ENCODE measurements at regions not wholly inside any gene's neighbourhood (a gene's known extent, or its start where the extent isn't known, plus 50 kb on each side); places are given as distances from the start of the nearest gene placed in this dataset.

DNA sequence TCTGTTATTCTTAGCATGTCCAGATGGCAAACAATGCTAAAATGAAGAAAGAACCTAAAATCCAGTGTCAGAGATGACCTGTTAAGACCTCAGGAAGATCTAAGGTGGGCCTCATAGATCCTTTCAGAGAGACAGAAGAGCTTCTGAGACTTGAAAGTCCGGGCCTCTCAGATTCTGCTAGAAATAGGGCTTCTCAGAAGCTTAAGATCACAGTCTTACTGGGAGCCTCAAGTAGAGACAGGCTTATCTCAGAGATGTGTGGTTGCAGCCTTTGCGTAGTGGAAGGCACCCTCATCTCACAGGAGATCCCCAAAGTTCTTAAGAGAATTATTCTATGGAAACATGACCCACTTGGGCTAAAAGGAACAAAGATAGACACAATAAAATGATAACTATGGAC, 642.8 kb downstream of the TNS3 start:
- Histone ChIP-seq H3K9me3 (ENCODE audit: control insufficient read depth in 4 of 4, low read length in 3 of 4) (no peaks in the 10 kb centered on the region), H3K4me3 (ENCODE audit: low read depth in 1 of 3, low read length in 3 of 3) (no peak overlapping the region), H3K36me3 (ENCODE audit: control insufficient read depth in 4 of 4, insufficient read depth in 3 of 4, low read depth in 1 of 4, low read length in 3 of 4) (no peaks in the 10 kb centered on the region), H3K27ac (ENCODE audit: low read depth in 1 of 2, low read length in 2 of 2) (no peak overlapping the region), H3K27me3 (ENCODE audit: control insufficient read depth in 4 of 4, insufficient read depth in 4 of 4, low read length in 3 of 4) (no peaks in the 10 kb centered on the region), H3K9ac (ENCODE audit: low read depth in 1 of 2, low read length in 2 of 2) (no peak overlapping the region), H3K4me1 (ENCODE audit: control insufficient read depth in 4 of 4, insufficient read depth in 4 of 4, low read length in 3 of 4) (peaks cover 0 to 2% (median under 1%) of the 10 kb centered on the region in 4 donors)
- TF ChIP-seq RAD21 (IDR thresholded peaks at IDR 0.05) = no peak
- TF ChIP-seq TAF1 (conservative IDR thresholded peaks at IDR 0.05) = no peak
- no peak for TF ChIP-seq SP1 (IDR thresholded peaks at IDR 0.05)
- TF ChIP-seq FOXA2 (IDR thresholded peaks at IDR 0.05) = no peak
- TF ChIP-seq NR2F2 (IDR thresholded peaks at IDR 0.05) = no peak
- TF ChIP-seq JUND (IDR thresholded peaks at IDR 0.05) = no peak
- TF ChIP-seq, protein P1, sequence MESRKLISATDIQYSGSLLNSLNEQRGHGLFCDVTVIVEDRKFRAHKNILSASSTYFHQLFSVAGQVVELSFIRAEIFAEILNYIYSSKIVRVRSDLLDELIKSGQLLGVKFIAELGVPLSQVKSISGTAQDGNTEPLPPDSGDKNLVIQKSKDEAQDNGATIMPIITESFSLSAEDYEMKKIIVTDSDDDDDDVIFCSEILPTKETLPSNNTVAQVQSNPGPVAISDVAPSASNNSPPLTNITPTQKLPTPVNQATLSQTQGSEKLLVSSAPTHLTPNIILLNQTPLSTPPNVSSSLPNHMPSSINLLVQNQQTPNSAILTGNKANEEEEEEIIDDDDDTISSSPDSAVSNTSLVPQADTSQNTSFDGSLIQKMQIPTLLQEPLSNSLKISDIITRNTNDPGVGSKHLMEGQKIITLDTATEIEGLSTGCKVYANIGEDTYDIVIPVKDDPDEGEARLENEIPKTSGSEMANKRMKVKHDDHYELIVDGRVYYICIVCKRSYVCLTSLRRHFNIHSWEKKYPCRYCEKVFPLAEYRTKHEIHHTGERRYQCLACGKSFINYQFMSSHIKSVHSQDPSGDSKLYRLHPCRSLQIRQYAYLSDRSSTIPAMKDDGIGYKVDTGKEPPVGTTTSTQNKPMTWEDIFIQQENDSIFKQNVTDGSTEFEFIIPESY (IDR thresholded peaks at IDR 0.05) = no peak
- TF ChIP-seq YY1 (IDR thresholded peaks at IDR 0.05) = no peak
- no peak for TF ChIP-seq HNF4G (IDR thresholded peaks at IDR 0.05)
- no peak for TF ChIP-seq GABPA (IDR thresholded peaks at IDR 0.05 in 1 of 2, conservative IDR thresholded peaks at IDR 0.05 in 1 of 2)
- WGBS = 92% methylated on average over 2 of the region's 2 CpGs
- DNase-seq (ENCODE audit: low spot score) = no peak

DNA sequence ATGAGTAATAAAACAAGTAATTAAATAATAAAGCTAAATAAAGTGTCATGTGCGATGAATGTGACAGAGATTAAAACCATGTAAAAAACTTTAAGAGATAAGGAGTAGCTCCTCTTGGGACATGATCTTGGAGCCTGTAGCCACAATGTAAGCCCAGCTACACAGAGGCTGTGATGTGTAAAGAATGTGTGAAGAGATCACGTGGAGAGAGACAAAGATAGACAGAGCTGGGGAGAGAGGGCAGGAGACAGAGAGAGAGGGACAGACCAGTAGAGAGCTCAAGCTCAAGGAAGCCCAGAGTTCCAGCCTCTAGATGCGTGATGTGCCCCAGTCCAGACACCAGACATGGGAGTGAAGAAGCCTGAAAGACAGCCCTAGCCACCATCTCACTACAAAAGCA, 644.1 kb downstream of the TNS3 start:
- TF ChIP-seq FOXA1 (IDR thresholded peaks at IDR 0.05) = no peak
- TF ChIP-seq, protein P2, sequence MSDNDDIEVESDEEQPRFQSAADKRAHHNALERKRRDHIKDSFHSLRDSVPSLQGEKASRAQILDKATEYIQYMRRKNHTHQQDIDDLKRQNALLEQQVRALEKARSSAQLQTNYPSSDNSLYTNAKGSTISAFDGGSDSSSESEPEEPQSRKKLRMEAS (IDR thresholded peaks at IDR 0.05) = no peak
- no peak for DNase-seq (ENCODE audit: low spot score)
- Histone ChIP-seq H3K36me3 (ENCODE audit: control insufficient read depth in 4 of 4, insufficient read depth in 3 of 4, low read depth in 1 of 4, low read length in 3 of 4) (no peaks in the 10 kb centered on the region), H3K27me3 (ENCODE audit: control insufficient read depth in 4 of 4, insufficient read depth in 4 of 4, low read length in 3 of 4) (no peaks in the 10 kb centered on the region), H3K4me1 (ENCODE audit: control insufficient read depth in 4 of 4, insufficient read depth in 4 of 4, low read length in 3 of 4) (peaks cover 0 to 9% (median 3%) of the 10 kb centered on the region in 4 donors), H3K9me3 (ENCODE audit: control insufficient read depth in 4 of 4, low read length in 3 of 4) (no peaks in the 10 kb centered on the region), H3K27ac (ENCODE audit: low read depth in 1 of 2, low read length in 2 of 2) (no peak overlapping the region), H3K9ac (ENCODE audit: low read depth in 1 of 2, low read length in 2 of 2) (no peak overlapping the region), H3K4me3 (ENCODE audit: low read depth in 1 of 3, low read length in 3 of 3) (no peak overlapping the region)
- WGBS = 83% methylated on average over 3 of the region's 3 CpGs

DNA sequence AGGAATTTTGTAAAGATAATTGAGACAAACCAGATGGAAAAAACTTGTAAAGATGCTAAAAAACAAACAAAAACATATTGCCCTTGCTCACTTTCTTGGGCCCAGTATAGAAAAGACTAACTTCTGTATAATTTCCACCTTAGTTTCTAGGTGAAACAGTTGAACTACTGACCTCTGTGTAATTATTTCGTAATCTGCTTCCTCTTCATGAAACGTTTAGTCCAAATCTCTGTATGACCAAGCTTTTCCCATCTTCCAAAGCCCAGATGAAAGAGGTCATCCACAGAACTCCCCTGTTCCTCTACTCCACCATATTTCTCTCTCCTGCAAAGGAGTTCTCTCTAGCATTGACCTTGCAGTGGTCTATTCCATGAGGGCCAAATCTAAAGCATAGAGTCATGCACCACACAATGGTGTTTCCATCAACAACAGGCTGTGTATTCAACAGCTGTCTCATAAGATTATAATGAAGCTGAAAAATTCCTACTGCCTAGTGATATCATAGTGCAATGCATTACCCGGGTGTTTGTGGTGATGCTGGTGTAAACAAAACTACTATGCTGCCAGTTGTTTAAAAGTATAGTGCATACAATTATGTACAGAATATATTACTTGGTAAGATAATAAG, 647.6 kb downstream of the TNS3 start:
- no peak for DNase-seq (ENCODE audit: low spot score)
- H3K27ac ChIP-seq (ENCODE audit: low read depth in 1 of 2, low read length in 2 of 2) = no peak overlapping the region
- no peaks in the 10 kb centered on the region for H3K36me3 ChIP-seq (ENCODE audit: control insufficient read depth in 4 of 4, insufficient read depth in 3 of 4, low read depth in 1 of 4, low read length in 3 of 4)
- no peaks in the 10 kb centered on the region for H3K9me3 ChIP-seq (ENCODE audit: control insufficient read depth in 4 of 4, low read length in 3 of 4)
- no peak overlapping the region for H3K9ac ChIP-seq (ENCODE audit: low read depth in 1 of 2, low read length in 2 of 2)
- H3K27me3 ChIP-seq (ENCODE audit: control insufficient read depth in 4 of 4, insufficient read depth in 4 of 4, low read length in 3 of 4) = no peaks in the 10 kb centered on the region
- no peak overlapping the region for H3K4me3 ChIP-seq (ENCODE audit: low read depth in 1 of 3, low read length in 3 of 3)
- H3K4me1 ChIP-seq (ENCODE audit: control insufficient read depth in 4 of 4, insufficient read depth in 4 of 4, low read length in 3 of 4) = peaks cover 1 to 17% (median 9%) of the 10 kb centered on the region in 4 donors
- WGBS = 41% methylated on average over 3 of the region's 3 CpGs
- peak; percentile 44 to 58 for TF ChIP-seq HNF4A (conservative IDR thresholded peaks at IDR 0.05)
- TF ChIP-seq SP1 (IDR thresholded peaks at IDR 0.05) = no peak
- TF ChIP-seq GABPA (IDR thresholded peaks at IDR 0.05 in 1 of 2, conservative IDR thresholded peaks at IDR 0.05 in 1 of 2) = no peak
- peak; percentile 3 to 8 for TF ChIP-seq RAD21 (IDR thresholded peaks at IDR 0.05)
- TF ChIP-seq YY1 (IDR thresholded peaks at IDR 0.05) = peak; percentile 68
- TF ChIP-seq JUND (IDR thresholded peaks at IDR 0.05) = peak in 1 of 2 donors; percentile 82
- TF ChIP-seq HNF4G (IDR thresholded peaks at IDR 0.05) = no peak
- TF ChIP-seq, protein P3, sequence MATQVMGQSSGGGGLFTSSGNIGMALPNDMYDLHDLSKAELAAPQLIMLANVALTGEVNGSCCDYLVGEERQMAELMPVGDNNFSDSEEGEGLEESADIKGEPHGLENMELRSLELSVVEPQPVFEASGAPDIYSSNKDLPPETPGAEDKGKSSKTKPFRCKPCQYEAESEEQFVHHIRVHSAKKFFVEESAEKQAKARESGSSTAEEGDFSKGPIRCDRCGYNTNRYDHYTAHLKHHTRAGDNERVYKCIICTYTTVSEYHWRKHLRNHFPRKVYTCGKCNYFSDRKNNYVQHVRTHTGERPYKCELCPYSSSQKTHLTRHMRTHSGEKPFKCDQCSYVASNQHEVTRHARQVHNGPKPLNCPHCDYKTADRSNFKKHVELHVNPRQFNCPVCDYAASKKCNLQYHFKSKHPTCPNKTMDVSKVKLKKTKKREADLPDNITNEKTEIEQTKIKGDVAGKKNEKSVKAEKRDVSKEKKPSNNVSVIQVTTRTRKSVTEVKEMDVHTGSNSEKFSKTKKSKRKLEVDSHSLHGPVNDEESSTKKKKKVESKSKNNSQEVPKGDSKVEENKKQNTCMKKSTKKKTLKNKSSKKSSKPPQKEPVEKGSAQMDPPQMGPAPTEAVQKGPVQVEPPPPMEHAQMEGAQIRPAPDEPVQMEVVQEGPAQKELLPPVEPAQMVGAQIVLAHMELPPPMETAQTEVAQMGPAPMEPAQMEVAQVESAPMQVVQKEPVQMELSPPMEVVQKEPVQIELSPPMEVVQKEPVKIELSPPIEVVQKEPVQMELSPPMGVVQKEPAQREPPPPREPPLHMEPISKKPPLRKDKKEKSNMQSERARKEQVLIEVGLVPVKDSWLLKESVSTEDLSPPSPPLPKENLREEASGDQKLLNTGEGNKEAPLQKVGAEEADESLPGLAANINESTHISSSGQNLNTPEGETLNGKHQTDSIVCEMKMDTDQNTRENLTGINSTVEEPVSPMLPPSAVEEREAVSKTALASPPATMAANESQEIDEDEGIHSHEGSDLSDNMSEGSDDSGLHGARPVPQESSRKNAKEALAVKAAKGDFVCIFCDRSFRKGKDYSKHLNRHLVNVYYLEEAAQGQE (IDR thresholded peaks at IDR 0.05) = no peak
- TF ChIP-seq, protein P4, sequence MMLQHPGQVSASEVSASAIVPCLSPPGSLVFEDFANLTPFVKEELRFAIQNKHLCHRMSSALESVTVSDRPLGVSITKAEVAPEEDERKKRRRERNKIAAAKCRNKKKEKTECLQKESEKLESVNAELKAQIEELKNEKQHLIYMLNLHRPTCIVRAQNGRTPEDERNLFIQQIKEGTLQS (IDR thresholded peaks at IDR 0.05) = peak; percentile 43
- TF ChIP-seq TAF1 (conservative IDR thresholded peaks at IDR 0.05) = no peak
- TF ChIP-seq, protein P2 (IDR thresholded peaks at IDR 0.05) = no peak
- TF ChIP-seq, protein P1 (IDR thresholded peaks at IDR 0.05) = peak; percentile 26
- peak; percentile 42 to 73 for TF ChIP-seq RXRA (IDR thresholded peaks at IDR 0.05)
- TF ChIP-seq EGR1 (IDR thresholded peaks at IDR 0.05; ENCODE audit: low read depth in 2 of 2) = peak in 1 of 2 donors; percentile 36
- peak; percentile 76 for TF ChIP-seq NR2F2 (IDR thresholded peaks at IDR 0.05)
- TF ChIP-seq FOXA2 (IDR thresholded peaks at IDR 0.05) = no peak

All from liver (tissue), 7 donors.